GM12874 (cell line): ENCODE measurements at regions not wholly inside any gene's neighbourhood (a gene's known extent, or its start where the extent isn't known, plus 50 kb on each side); places are given as distances from the start of the nearest gene placed in this dataset.

Experiments used
- CTCF ChIP-seq: IDR thresholded peaks from 2 replicates; pipeline ENCODE4 v1.5.1; 2011; ENCODE audit warnings: low read depth, mild to moderate bottlenecking, control low read depth, low read length, moderate library complexity; ENCODE audit not compliant: insufficient read depth

GRCh38 chr9:115978091-115978490 lies 175.5 kb upstream of the PAPPA start:
- TF ChIP-seq CTCF, result no peak

- TF ChIP-seq CTCF, result no peak
Measured at GRCh38 chr9:115978659-115979096, 174.9 kb upstream of the PAPPA start.

- no peak for TF ChIP-seq CTCF
Measured at GRCh38 chr9:115980054-115980453, 173.5 kb upstream of the PAPPA start.

DNA sequence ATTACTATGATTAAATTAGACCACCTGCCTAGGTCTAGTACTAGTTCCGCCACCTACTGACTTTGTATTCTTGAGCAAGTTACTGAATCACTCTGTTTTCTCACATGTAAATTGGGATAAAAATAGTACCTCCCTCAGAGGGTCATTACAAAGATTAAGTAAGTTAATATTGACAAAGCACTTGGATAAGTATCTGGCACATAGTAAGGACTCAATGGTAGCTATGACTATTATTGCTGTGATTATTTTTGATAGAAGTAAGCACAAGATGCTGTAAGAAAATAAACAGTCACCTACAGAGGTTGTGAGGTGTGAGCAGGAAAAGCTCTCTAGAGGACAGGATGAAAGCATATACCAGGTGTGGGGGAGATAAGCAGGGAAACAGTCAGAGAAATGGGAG lies 173.1 kb upstream of the PAPPA start:
- TF ChIP-seq CTCF, result no peak

- no peak for TF ChIP-seq CTCF
Measured at GRCh38 chr9:115980976-115981375, 172.6 kb upstream of the PAPPA start.

DNA sequence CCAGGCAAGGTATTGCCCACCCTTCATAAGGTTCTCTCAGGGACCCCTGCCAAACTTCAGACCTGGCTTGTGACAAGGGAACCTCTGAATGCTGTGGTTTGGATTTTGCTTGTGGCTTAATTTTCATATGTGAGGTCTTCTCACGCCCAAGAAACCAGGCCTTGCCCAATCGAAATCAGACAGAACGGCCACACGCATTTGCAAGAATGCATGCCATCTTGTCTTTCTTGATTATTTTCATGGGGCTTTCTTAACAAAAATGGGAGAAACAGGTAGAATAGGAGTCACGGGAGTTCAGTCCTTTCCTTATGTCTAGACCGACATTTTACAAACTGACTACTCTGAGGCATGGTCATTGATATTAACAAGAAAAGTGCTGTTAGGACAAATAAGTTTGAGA lies 170.2 kb upstream of the PAPPA start:
- TF ChIP-seq CTCF, result no peak

DNA sequence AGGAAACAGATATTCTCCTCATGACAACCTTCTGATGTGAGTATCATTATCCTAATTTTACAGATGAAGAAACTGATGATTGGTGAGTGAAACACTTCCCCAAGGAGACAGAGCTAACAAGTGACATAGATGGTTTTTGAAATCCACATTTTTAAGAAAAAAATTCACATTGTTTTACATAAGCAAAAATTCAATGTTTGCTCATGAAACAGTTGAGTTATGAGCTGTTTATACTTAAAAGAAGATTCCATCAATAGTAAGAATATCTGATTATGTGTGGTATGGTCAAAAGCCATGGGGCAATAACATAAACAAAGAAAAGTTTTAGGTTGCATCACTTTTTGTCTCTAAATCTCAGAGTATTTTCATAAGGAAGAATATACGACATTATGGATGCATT lies 167.9 kb upstream of the PAPPA start:
- no peak for TF ChIP-seq CTCF

DNA sequence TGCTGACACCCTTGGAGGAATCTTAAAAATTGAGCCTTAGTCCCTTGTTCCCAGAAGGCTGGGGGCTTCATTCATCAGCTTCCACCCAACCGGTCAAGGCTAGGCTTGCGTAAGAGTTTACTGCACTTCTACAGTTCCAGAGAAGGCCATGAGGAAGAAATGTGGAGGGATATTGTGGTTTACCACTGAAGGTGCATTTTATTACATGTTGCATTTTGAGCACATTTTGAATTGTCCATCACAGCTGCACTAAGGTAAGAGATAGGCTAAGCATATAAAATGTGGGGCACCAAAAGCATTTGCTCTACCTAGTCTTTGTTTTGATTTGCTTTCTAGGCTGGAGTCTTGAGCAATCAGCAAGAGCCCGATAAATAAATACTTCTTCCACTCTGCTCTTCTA lies 167.1 kb upstream of the PAPPA start:
- TF ChIP-seq CTCF, result no peak
